ENCODE measurements at regions not wholly inside any gene's neighbourhood (a gene's known extent, or its start where the extent isn't known, plus 50 kb on each side); places are given as distances from the start of the nearest gene placed in this dataset.
"Not testable (repeated sequence)": the region's sequence is repeated elsewhere in the genome, so short reads cannot be mapped to it uniquely, and the experiment has no call there.

DNA sequence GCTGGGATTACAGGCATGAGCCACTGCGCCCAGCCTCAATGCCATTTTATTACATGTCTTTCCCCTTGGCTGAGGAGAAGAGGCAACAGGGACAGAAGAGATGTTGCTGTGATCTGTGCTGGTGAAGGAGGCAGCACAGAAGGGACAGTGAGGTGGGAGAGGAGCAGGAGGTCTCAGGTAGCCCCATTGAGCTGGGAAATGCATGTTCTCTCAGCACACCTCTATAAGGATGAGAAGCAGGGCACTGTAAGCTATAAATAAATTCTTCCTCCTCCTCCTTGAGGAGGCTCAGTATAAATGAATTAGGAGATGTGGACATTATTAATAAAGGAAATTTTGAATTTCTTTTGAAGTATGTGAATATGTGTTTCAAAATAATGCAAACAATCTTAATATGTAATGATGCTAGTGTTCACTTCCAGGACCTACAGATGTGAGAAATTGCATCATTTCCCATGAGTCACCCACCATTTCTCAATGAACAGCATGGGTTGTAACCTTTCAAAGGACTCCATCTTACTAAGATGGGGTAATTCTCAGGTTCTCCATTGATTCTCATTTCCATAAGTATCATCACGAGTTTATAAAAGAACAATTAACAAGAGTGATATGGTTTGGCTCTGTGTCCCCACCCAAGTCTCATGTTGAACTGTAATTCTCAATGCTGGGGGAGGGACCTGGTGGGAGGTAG, 88.9 kb upstream of the ODAD2 start:
- Histone ChIP-seq H3K4me3 (ENCODE audit: low read depth, low read length) (no peak overlapping the region), H3K9me3 (ENCODE audit: control insufficient read depth, insufficient read depth, low read length) (no peaks in the 10 kb centered on the region), H3K36me3 (ENCODE audit: control insufficient read depth, insufficient read depth, low read length) (no peaks in the 10 kb centered on the region), H3K4me1 (ENCODE audit: control insufficient read depth, insufficient read depth, low read length) (no peaks in the 10 kb centered on the region), H3K9ac (ENCODE audit: low read depth, low read length) (no peak overlapping the region), H3K27me3 (ENCODE audit: control insufficient read depth, insufficient read depth, low read length) (no peaks in the 10 kb centered on the region)

DNA sequence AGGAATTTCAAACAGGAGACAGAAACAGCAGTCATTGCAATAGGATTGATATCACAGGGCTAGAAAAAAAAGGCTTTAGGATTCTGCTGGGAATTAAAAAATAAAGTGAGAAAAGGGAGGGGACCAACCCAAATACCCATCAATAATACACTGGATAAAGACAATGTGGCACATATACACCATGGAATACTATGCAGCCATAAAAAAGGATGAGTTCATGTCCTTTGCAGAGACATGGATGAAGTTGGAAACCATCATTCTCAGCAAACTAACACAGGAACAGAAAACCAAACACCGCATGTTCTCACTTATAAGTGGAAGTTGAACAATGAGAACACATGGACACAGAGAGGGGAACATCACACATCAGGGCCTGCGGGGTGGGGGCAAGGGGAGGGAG, 86.9 kb upstream of the ODAD2 start:
- not testable (repeated sequence) for H3K4me3 ChIP-seq (ENCODE audit: low read depth, low read length); H3K27me3 ChIP-seq (ENCODE audit: control insufficient read depth, insufficient read depth, low read length); H3K4me1 ChIP-seq (ENCODE audit: control insufficient read depth, insufficient read depth, low read length); H3K9me3 ChIP-seq (ENCODE audit: control insufficient read depth, insufficient read depth, low read length); H3K9ac ChIP-seq (ENCODE audit: low read depth, low read length); H3K36me3 ChIP-seq (ENCODE audit: control insufficient read depth, insufficient read depth, low read length)

DNA sequence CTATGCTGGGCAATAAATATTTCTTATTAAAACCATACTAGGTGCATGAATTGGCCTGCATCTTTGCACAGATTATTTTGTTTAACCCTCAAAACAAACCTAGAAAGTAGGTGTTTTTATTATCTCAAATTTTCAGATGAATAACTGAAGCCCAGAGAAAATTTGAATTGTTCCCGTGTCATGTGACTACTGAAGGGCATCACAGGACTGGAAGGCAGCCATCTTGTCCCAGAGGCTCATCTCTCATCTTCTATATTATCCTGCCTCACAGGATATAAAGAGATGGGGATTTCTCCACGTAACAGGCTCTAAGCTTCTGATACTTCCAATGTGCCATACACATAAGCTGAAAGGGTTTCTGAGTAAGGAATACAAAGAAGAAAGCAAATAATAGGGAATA, 84.0 kb upstream of the ODAD2 start:
- Histone ChIP-seq H3K27me3 (ENCODE audit: control insufficient read depth, insufficient read depth, low read length) (no peaks in the 10 kb centered on the region), H3K4me3 (ENCODE audit: low read depth, low read length) (no peak overlapping the region), H3K9ac (ENCODE audit: low read depth, low read length) (no peak overlapping the region), H3K4me1 (ENCODE audit: control insufficient read depth, insufficient read depth, low read length) (no peaks in the 10 kb centered on the region), H3K9me3 (ENCODE audit: control insufficient read depth, insufficient read depth, low read length) (no peaks in the 10 kb centered on the region), H3K36me3 (ENCODE audit: control insufficient read depth, insufficient read depth, low read length) (no peaks in the 10 kb centered on the region)

DNA sequence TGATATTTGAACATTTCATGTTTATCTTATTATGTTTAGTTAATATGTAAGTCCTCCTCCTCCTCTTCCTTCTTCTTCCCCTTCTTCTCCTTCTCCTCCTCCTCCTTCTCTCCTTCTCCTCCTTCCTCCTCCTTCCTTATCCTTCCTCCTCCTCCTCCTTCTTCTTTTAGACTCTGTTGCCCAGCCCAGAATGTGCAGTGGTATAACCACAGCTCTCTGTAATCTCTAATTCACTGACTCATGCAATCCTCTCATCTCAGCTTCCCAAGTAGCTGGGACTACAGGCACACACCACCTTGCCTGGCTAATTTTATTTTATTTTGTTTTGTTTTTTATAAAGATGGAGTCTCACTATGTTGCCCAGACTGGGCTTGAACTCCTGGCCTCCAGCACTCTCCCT, 83.4 kb upstream of the ODAD2 start:
- H3K36me3 ChIP-seq (ENCODE audit: control insufficient read depth, insufficient read depth, low read length), result no peaks in the 10 kb centered on the region
- no peak overlapping the region for H3K4me3 ChIP-seq (ENCODE audit: low read depth, low read length)
- no peak overlapping the region for H3K9ac ChIP-seq (ENCODE audit: low read depth, low read length)
- no peaks in the 10 kb centered on the region for H3K27me3 ChIP-seq (ENCODE audit: control insufficient read depth, insufficient read depth, low read length)
- no peaks in the 10 kb centered on the region for H3K9me3 ChIP-seq (ENCODE audit: control insufficient read depth, insufficient read depth, low read length)
- H3K4me1 ChIP-seq (ENCODE audit: control insufficient read depth, insufficient read depth, low read length), result no peaks in the 10 kb centered on the region

DNA sequence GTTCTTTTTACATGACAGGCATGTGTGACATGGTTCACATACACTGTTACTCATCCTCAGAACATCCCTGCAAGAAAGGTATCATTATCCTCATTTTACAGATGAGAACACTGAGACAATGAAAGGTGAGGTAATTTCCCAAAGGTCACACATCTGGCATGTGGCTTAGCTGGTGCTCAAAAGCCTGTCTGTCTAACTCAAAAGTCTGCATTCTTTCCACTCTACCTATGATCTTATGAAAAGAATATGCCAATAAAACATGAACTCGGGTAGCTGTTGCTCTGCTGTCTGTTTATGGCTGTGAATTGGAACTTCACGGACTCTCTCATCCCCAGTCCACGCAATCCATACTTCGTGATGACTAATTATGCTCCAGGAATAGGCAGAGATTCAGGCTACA, 79.0 kb upstream of the ODAD2 start:
- H3K36me3 ChIP-seq (ENCODE audit: control insufficient read depth, insufficient read depth, low read length), result no peaks in the 10 kb centered on the region
- H3K4me3 ChIP-seq (ENCODE audit: low read depth, low read length), result no peak overlapping the region
- no peaks in the 10 kb centered on the region for H3K4me1 ChIP-seq (ENCODE audit: control insufficient read depth, insufficient read depth, low read length)
- no peaks in the 10 kb centered on the region for H3K27me3 ChIP-seq (ENCODE audit: control insufficient read depth, insufficient read depth, low read length)
- no peak overlapping the region for H3K9ac ChIP-seq (ENCODE audit: low read depth, low read length)
- H3K9me3 ChIP-seq (ENCODE audit: control insufficient read depth, insufficient read depth, low read length), result no peaks in the 10 kb centered on the region

DNA sequence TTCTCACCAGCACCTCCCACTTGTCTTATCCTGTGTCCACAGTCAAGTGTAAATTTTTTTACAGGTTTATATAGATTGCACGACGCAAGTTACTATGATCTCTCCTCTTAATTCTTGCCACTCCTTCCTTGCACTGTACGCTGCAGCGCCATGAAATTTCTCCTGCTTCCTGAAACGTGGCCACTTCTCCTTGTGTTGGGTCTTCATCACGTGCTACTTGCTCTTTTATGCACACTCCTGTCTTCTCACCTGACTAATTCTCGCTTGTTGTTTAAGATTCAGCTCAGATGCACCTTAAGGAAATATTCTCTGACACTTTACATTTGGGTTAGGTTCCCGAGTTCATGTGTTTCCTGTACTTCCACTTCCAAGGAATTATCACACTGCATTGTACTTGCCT, 76.5 kb upstream of the ODAD2 start:
- Histone ChIP-seq H3K9ac (ENCODE audit: low read depth, low read length) (no peak overlapping the region), H3K4me3 (ENCODE audit: low read depth, low read length) (no peak overlapping the region), H3K27me3 (ENCODE audit: control insufficient read depth, insufficient read depth, low read length) (no peaks in the 10 kb centered on the region), H3K9me3 (ENCODE audit: control insufficient read depth, insufficient read depth, low read length) (no peaks in the 10 kb centered on the region), H3K4me1 (ENCODE audit: control insufficient read depth, insufficient read depth, low read length) (no peaks in the 10 kb centered on the region), H3K36me3 (ENCODE audit: control insufficient read depth, insufficient read depth, low read length) (no peaks in the 10 kb centered on the region)

DNA sequence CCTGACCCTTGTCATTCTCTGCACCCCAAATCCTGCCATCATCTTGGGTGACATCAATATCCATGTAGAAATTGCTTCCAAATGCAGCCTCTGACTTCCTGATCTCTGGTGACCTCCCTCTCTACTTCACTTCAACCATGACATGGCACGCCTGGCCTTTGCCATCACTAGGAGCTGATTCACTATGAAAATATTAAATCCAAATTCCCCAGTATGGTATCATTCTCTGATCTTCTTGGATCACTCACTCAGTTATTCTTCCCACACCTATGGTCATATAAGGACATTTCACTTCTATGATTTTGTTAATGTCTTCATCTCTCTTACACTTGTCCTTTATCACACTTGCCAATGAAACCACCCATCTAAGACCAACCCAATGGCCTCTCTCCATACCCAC, 73.7 kb upstream of the ODAD2 start:
- H3K9ac ChIP-seq (ENCODE audit: low read depth, low read length), result no peak overlapping the region
- H3K4me1 ChIP-seq (ENCODE audit: control insufficient read depth, insufficient read depth, low read length), result no peaks in the 10 kb centered on the region
- no peaks in the 10 kb centered on the region for H3K27me3 ChIP-seq (ENCODE audit: control insufficient read depth, insufficient read depth, low read length)
- H3K9me3 ChIP-seq (ENCODE audit: control insufficient read depth, insufficient read depth, low read length), result no peaks in the 10 kb centered on the region
- H3K4me3 ChIP-seq (ENCODE audit: low read depth, low read length), result no peak overlapping the region
- no peaks in the 10 kb centered on the region for H3K36me3 ChIP-seq (ENCODE audit: control insufficient read depth, insufficient read depth, low read length)

DNA sequence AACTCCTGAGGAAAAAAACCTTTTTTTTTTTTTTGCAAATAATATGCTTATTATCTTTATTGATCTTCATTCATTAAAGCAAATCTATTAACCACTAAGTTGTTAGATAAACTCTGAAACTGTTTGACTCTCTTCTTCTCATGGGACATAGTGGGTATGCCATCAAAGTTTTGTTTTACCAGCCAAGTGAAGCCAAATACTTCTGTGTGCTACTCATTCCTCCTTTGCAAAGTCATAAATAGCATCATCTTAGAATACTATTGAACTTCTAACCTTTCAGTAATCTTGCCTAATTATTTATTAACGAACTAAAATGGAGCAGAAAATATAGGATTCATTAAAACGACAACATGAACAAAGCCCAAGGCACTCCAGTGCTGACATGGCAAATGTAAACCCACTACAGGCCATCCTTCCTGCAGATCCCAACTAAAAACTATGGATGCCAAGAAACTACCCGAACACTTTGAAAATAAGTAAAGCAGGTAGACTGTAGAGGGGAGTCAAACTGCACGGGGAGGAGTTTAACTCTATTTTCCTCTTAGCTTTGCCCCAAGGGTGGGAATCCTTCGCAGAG, 61.2 kb upstream of the ODAD2 start:
- H3K36me3 ChIP-seq (ENCODE audit: control insufficient read depth, insufficient read depth, low read length), result no peaks in the 10 kb centered on the region
- H3K4me1 ChIP-seq (ENCODE audit: control insufficient read depth, insufficient read depth, low read length), result peaks cover 11% of the 10 kb centered on the region
- no peaks in the 10 kb centered on the region for H3K9me3 ChIP-seq (ENCODE audit: control insufficient read depth, insufficient read depth, low read length)
- no peaks in the 10 kb centered on the region for H3K27me3 ChIP-seq (ENCODE audit: control insufficient read depth, insufficient read depth, low read length)
- H3K9ac ChIP-seq (ENCODE audit: low read depth, low read length), result no peak overlapping the region
- H3K4me3 ChIP-seq (ENCODE audit: low read depth, low read length), result no peak overlapping the region

DNA sequence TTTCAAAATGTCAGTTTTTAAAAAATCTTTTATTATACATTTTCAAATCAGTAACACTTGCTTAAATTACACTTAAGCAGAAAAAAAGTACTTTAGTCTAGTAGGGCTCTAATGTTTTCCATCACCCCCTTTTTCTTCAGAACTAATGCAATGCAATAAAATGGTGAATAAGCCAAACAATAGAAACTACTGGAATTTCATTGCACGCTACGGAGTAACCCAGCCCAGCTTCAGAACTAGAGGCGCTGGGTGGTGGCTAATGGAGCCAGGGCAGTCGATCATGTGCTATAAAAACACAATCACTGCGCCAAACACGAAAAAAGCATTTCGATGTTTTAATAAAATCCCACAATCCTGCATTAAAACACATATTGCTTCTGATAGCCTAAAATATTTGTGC, 59.9 kb upstream of the ODAD2 start:
- Histone ChIP-seq H3K4me3 (ENCODE audit: low read depth, low read length) (no peak overlapping the region), H3K27me3 (ENCODE audit: control insufficient read depth, insufficient read depth, low read length) (no peaks in the 10 kb centered on the region), H3K4me1 (ENCODE audit: control insufficient read depth, insufficient read depth, low read length) (peaks cover 11% of the 10 kb centered on the region), H3K9me3 (ENCODE audit: control insufficient read depth, insufficient read depth, low read length) (no peaks in the 10 kb centered on the region), H3K36me3 (ENCODE audit: control insufficient read depth, insufficient read depth, low read length) (no peaks in the 10 kb centered on the region), H3K9ac (ENCODE audit: low read depth, low read length) (no peak overlapping the region)

DNA sequence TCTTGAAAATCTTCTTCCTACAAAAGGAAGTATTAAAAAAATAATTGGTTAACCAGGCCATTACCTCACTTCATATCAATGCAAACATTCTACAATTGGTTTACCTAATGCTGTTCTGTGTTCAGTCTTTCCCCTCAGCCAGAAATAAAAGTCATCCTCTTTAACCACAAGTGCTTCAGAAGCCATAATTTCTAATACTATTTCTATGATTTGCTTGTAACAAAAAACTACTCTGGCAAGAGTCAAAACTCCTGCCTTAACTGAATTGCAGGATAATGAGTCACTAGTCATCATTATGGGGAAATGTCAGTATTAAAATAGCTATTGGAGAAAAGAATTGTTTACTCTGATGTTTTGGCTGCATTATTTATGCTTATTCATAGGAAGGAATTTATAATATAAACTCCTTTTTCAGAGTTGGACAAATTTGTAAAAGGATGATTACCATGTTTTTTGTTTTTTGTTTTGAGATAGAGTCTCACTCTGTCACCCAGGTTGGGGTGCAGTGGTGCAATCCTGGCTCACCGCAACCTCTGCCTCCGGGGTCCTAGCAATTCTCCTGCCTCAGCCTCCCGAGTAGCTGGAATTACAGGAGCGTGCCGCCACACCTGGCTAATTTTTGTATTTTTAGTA, 55.5 kb upstream of the ODAD2 start:
- Histone ChIP-seq H3K9me3 (ENCODE audit: control insufficient read depth, insufficient read depth, low read length) (no peaks in the 10 kb centered on the region), H3K27me3 (ENCODE audit: control insufficient read depth, insufficient read depth, low read length) (no peaks in the 10 kb centered on the region), H3K4me3 (ENCODE audit: low read depth, low read length) (no peak overlapping the region), H3K4me1 (ENCODE audit: control insufficient read depth, insufficient read depth, low read length) (no peaks in the 10 kb centered on the region), H3K9ac (ENCODE audit: low read depth, low read length) (no peak overlapping the region), H3K36me3 (ENCODE audit: control insufficient read depth, insufficient read depth, low read length) (no peaks in the 10 kb centered on the region)

DNA sequence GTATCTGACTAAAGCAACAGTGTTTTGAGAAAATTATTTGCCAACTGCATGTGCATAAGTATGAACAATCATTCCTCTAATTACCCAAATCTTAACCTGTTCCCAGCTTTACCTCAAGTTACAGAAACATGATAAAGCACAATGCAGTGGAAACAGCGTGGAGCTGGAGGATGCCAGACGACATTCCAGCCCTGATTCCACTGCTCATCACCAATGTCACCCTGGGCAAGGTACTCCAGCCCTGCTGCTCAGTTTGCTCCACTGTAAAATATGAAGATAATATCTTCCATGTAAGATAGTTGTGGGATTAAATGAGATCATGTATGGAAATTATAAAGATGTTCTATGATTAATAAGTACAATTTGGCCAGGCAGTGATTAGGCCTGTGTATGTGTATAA, 50.4 kb upstream of the ODAD2 start:
- no peaks in the 10 kb centered on the region for H3K27me3 ChIP-seq (ENCODE audit: control insufficient read depth, insufficient read depth, low read length)
- no peaks in the 10 kb centered on the region for H3K36me3 ChIP-seq (ENCODE audit: control insufficient read depth, insufficient read depth, low read length)
- H3K9ac ChIP-seq (ENCODE audit: low read depth, low read length), result no peak overlapping the region
- H3K4me3 ChIP-seq (ENCODE audit: low read depth, low read length), result no peak overlapping the region
- no peaks in the 10 kb centered on the region for H3K4me1 ChIP-seq (ENCODE audit: control insufficient read depth, insufficient read depth, low read length)
- H3K9me3 ChIP-seq (ENCODE audit: control insufficient read depth, insufficient read depth, low read length), result no peaks in the 10 kb centered on the region
